Bronchial epithelial cell (primary cell): ENCODE measurements at regions not wholly inside any gene's neighbourhood (a gene's known extent, or its start where the extent isn't known, plus 50 kb on each side); places are given as distances from the start of the nearest gene placed in this dataset.

Experiments used
- DNase-seq: peaks from one replicate; pipeline ENCODE4 v3.0.0-alpha.2; 2010; ENCODE audit warnings: low read depth
- FAIRE-seq: peaks from 2 replicates; lab custom pipeline; 2011; peaks lifted over from hg19 to GRCh38; lab: Jason Lieb, UNC
- H3K27me3 ChIP-seq: 2 replicates; pipeline ENCODE4 v1.5.1; 2011; ENCODE audit warnings: low read length; ENCODE audit not compliant: control insufficient read depth, insufficient read depth
- H3K36me3 ChIP-seq: 2 replicates; pipeline ENCODE4 v1.5.1; 2011; ENCODE audit warnings: low read length; ENCODE audit not compliant: control insufficient read depth, insufficient read depth
- H3K4me3 ChIP-seq: 2 replicates; pipeline ENCODE4 v1.5.1; 2011; ENCODE audit warnings: mild to moderate bottlenecking, low read depth, low read length, control low read depth
- TF ChIP-seq, protein P1 (sequence below): IDR thresholded peaks from 2 replicates; pipeline ENCODE4 v1.5.1; 2011; ENCODE audit warnings: mild to moderate bottlenecking, moderate library complexity, low read length, control low read depth, inconsistent platforms; ENCODE audit not compliant: insufficient read depth, severe bottlenecking

- Histone ChIP-seq H3K27me3 (no peaks in the 10 kb centered on the region), H3K4me3 (no peak overlapping the region), H3K36me3 (no peaks in the 10 kb centered on the region)
- TF ChIP-seq, protein P1, sequence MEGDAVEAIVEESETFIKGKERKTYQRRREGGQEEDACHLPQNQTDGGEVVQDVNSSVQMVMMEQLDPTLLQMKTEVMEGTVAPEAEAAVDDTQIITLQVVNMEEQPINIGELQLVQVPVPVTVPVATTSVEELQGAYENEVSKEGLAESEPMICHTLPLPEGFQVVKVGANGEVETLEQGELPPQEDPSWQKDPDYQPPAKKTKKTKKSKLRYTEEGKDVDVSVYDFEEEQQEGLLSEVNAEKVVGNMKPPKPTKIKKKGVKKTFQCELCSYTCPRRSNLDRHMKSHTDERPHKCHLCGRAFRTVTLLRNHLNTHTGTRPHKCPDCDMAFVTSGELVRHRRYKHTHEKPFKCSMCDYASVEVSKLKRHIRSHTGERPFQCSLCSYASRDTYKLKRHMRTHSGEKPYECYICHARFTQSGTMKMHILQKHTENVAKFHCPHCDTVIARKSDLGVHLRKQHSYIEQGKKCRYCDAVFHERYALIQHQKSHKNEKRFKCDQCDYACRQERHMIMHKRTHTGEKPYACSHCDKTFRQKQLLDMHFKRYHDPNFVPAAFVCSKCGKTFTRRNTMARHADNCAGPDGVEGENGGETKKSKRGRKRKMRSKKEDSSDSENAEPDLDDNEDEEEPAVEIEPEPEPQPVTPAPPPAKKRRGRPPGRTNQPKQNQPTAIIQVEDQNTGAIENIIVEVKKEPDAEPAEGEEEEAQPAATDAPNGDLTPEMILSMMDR = no peak
- DNase-seq (no peak), FAIRE-seq (no peak)
Observed at GRCh38 chr1:30234091-30234490, 489.3 kb downstream of the MATN1 start.

- no peaks in the 10 kb centered on the region for H3K36me3 ChIP-seq
- no peak overlapping the region for H3K4me3 ChIP-seq
- peak; percentile 10 for DNase-seq
- TF ChIP-seq, protein P1 = peak; percentile 65
- no peak for FAIRE-seq
- H3K27me3 ChIP-seq = no peaks in the 10 kb centered on the region
Observed at GRCh38 chr1:30232288-30232899, 491.0 kb downstream of the MATN1 start.

DNA sequence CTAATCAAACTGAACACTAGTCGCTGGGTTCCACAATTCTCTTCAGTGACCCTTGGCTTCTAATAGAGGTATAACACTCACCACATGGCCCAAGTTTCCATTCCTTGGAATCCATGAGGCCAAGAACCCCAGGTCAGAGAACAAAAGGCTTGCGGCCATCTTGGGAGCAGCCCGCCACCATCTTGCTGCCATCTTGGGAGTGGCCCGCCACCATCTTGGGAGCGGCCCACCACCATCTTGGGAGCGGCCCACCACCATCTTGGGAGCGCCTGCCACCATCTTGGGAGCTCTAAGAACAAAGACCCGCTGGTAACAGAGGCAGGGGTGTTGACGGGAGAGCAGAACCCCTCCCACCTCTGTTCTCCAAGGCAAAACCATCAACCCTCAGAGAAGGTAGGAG lies 493.4 kb downstream of the MATN1 start:
- Histone ChIP-seq H3K27me3 (no peaks in the 10 kb centered on the region), H3K4me3 (no peak overlapping the region), H3K36me3 (no peaks in the 10 kb centered on the region)
- DNase-seq (no peak), FAIRE-seq (no peak)
- TF ChIP-seq, protein P1 = no peak

DNA sequence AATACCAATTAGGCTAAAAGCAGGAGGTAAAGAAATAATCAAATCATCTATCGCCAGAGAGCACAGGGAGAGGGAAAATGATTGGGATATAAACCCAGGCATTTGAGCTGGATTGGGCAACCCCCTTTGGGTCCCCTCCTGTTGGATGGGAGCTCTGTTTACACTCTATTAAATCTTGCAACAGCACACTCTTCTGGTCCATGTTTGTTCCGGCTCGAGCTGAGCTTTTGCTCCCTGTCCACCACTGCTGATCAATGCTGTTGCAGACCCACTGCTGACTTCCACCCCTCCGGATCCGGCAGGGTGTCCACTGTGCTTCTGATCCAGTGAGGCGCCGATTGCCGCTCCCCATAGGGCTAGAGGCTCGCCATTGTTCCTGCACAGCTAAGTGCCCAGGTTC lies 493.8 kb downstream of the MATN1 start:
- TF ChIP-seq, protein P1 = no peak
- Histone ChIP-seq H3K4me3 (no peak overlapping the region), H3K27me3 (no peaks in the 10 kb centered on the region), H3K36me3 (no peaks in the 10 kb centered on the region)
- DNase-seq (no peak), FAIRE-seq (no peak)

DNA sequence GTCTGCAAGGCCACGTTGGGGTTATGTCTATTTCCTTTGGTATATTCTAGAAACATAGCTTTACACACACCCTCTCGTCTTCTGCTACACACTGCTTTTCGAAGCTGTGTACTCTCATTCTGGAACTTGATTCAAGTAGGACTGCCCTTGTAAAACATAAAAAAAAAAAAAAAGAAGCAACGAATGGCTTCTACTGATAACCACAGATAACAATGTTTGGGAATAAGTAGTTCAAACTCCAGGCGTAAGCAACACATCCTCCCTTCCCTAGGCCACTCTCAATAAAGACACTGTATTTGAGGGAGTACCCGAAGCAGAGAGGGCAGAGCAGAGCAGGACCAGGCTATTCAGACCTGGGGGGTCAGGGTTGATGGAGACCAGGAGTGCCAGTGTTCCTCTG lies 496.7 kb downstream of the MATN1 start:
- H3K36me3 ChIP-seq = no peaks in the 10 kb centered on the region
- DNase-seq (no peak), FAIRE-seq (no peak)
- no peak overlapping the region for H3K4me3 ChIP-seq
- TF ChIP-seq, protein P1 = no peak
- no peaks in the 10 kb centered on the region for H3K27me3 ChIP-seq

GRCh38 chr1:30225357-30225756 lies 498.0 kb downstream of the MATN1 start:
- TF ChIP-seq, protein P1 = no peak
- H3K27me3 ChIP-seq = no peaks in the 10 kb centered on the region
- DNase-seq (no peak), FAIRE-seq (no peak)
- H3K36me3 ChIP-seq = no peaks in the 10 kb centered on the region
- no peak overlapping the region for H3K4me3 ChIP-seq
